HG03196 (cell line): ENCODE measurements at regions not wholly inside any gene's neighbourhood (a gene's known extent, or its start where the extent isn't known, plus 50 kb on each side); places are given as distances from the start of the nearest gene placed in this dataset.
"Not testable (repeated sequence)": the region's sequence is repeated elsewhere in the genome, so short reads cannot be mapped to it uniquely, and the experiment has no call there.

Source experiments
- ATAC-seq: cut with Tn5 transposase; IDR thresholded peaks from one replicate; pipeline ENCODE4 v1.9.1; 2021; ENCODE audit not compliant: unreplicated experiment

DNA sequence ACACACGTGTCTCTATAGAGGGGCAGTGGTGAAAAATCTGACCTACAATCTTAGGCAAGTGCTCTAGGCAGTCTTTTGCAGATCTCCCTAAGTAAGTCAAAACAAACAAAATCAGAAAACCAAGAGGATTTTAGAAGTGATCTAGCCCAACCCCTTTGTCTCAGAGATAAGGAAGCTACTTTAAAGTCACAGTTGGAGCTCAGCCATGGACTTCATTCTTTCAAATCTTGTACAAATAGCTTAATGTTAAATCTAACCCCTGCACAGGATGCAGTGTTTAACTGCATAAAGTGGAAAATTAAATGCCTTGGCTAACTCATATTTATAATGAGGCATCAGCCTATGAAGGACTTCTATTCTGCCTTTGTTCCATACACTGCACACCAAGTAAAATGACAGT lies 135.1 kb upstream of the RFX3 start:
- ATAC-seq: no peak

GRCh38 chr9:3659647-3660046 lies 133.8 kb upstream of the RFX3 start:
- no peak for ATAC-seq

GRCh38 chr9:3658964-3659363 lies 133.2 kb upstream of the RFX3 start:
- no peak for ATAC-seq

- ATAC-seq: no peak
These were observed 130.4 kb upstream of the RFX3 start for GRCh38 chr9:3656224-3656623.

DNA sequence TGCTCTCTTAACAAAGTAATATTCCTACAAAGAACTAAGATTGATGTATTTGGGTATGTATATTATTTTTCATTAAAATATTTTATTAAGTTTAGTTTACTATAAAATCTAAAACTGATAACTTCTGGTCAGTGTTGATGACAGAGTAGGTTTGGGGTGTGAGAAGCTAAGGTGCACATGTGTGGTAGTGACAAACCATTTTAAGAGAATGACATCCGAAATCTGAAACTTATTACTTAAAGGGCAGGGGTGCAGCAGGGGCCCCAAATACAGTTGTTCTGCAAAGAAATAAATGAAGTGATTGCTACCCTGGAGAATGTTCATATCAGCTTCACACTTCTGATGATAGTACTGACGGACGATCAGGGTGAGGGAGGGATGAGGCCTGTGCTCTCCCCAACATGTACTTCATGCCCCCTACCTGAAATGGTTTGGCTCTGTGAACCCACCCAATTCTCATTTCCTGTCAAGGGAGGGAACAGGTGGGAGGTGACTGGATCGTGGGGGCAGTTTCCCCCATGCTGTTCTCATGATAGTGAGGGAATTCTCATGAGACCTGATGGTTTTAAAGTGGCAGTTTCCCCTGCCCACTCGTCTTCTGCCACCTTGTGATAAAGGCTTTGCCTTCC lies 125.3 kb upstream of the RFX3 start:
- ATAC-seq: no peak

- ATAC-seq: no peak
These were observed 123.0 kb upstream of the RFX3 start for GRCh38 chr9:3648722-3649246.

- no peak for ATAC-seq
These were observed 122.5 kb upstream of the RFX3 start for GRCh38 chr9:3648266-3648665.

- no peak for ATAC-seq
These were observed 121.9 kb upstream of the RFX3 start for GRCh38 chr9:3647652-3648051.

DNA sequence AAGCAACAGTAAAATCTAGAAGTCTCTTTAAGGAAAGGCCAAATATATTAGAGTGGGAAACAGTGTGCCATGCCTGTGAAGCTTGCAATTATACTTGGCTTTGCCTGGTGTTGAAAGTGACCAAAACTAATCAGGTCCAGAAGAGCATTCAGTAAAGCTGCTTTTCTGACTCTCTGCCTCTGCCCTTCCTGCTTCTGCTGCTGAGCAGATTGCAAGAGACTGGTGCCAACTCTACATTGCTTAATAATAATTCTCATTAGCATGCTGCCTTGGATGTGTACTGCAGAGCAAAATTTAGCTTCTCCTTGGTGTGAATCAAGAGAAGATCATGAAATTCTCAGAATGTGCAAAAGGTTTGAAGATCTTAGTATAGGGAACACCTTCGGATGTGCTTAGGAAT lies 120.4 kb upstream of the RFX3 start:
- no peak for ATAC-seq

DNA sequence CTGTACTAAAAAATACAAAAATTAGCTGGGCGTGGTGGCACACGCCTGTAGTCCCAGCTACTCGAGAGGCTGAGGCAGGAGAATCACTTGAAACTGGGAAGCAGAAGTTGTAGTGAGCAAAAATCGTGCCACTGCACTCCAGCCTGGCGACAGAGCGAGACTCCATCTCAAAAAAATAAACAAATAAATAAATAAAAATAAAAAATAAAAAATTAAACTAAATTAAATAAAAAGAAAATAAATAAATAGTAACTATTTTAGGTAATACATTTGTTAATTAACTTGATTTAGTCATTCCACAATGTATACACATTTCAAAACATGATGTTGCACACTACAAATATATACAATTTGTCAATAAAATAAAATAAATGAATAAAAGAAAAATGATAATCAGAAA lies 116.3 kb upstream of the RFX3 start:
- ATAC-seq: not testable (repeated sequence)

- no peak for ATAC-seq
These were observed 103.7 kb upstream of the RFX3 start for GRCh38 chr9:3629495-3629894.

DNA sequence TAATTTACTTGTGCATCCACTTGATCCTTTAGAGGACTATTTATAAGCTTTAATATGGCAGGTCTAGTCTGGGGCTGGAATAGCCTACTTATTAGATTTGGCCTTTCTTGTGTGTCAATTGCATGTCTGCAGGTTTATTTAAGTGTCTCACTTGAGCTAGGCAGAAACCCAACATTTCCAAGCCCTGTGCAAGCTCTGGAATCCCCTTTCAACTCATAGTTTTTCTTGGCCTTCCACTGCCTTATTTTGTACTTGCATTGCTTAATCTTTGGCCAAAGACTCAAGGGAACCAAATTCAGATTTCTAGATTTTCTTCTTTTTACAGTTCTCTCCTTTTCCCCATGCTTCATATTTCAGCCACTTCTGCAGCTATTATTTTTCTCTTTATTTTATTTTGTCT lies 102.4 kb upstream of the RFX3 start:
- no peak for ATAC-seq

GRCh38 chr9:3608011-3608410 lies 82.2 kb upstream of the RFX3 start:
- no peak for ATAC-seq

GRCh38 chr9:3600672-3601071 lies 74.9 kb upstream of the RFX3 start:
- ATAC-seq: no peak

GRCh38 chr9:3597792-3598191 lies 72.0 kb upstream of the RFX3 start:
- ATAC-seq: no peak

DNA sequence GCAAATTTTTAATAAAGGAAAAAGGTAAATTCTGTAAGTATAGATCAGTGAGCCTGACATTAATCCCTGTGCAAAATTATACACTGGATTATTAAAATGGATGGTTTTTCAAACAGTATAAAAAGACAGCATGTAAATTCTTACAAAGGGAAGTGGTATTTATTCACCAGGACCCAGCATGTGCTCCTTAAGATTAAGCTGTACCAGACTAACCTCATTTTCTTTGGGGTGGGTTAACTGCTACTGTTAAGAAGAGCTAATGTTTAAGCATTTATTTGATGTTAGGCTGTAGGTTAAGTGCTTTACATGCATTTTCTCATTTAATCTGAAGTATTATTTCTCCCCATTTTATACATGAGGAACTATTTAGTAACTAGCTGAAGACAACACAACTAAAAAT lies 60.3 kb upstream of the RFX3 start:
- no peak for ATAC-seq

GRCh38 chr9:3585606-3586005 lies 59.8 kb upstream of the RFX3 start:
- no peak for ATAC-seq

- ATAC-seq: no peak
These were observed 53.0 kb upstream of the RFX3 start for GRCh38 chr9:3578786-3579185.

DNA sequence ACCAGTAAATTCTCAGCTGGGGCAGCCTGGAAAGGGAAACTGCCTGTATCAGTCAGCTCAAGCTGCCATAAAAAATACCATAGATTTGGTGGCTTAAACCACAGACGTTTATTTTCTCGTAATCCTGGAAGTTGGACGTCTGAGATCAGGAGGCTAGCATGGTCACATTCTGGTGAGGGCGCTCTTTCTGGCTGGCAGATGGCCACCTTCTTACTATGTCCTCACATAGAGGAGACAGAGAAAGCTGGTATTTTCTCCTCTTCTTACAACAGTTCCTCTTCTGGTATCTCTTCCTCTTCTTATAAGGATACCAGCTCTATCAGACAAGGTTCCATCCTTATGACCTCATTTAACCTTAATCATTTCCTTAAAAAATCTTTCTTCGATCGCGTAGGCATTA lies 50.5 kb upstream of the RFX3 start:
- ATAC-seq: no peak

GRCh38 chr9:3575821-3576220 lies 50.0 kb upstream of the RFX3 start:
- no peak for ATAC-seq
